GM10248 (cell line): ENCODE measurements at regions not wholly inside any gene's neighbourhood (a gene's known extent, or its start where the extent isn't known, plus 50 kb on each side); places are given as distances from the start of the nearest gene placed in this dataset.

ENCODE experiments used
- CTCF ChIA-PET: fragments of 300-600 bp; sonication (Branson Sonifier 250); formaldehyde crosslinking; extraction: SDS; loops from one replicate; lab custom pipeline; 2021; ENCODE audit warnings: antibody characterized with exemption; lab: Yijun Ruan, JAX
- POLR2A ChIA-PET: fragments of 350-650 bp; sonication (Branson Sonifier 250); formaldehyde crosslinking; extraction: SDS; loops from one replicate; lab custom pipeline; 2020; ENCODE audit warnings: antibody characterized with exemption; lab: Yijun Ruan, JAX
- DNase-seq: peaks from one replicate; pipeline ENCODE4 v3.0.0; 2012; ENCODE audit errors: extremely low spot score
- CTCF ChIP-seq: IDR thresholded peaks from 2 replicates; pipeline ENCODE4 v1.5.1; 2012; ENCODE audit warnings: mild to moderate bottlenecking, low read depth; ENCODE audit errors: extremely low read depth, missing control alignments, control extremely low read depth

- CTCF ChIA-PET: no interaction called here
- POLR2A ChIA-PET: no interaction called here
- no peak for TF ChIP-seq CTCF
- DNase-seq: no peak
These were observed 203.5 kb upstream of the ZNF32 start for GRCh38 chr10:43852149-43852548.

DNA sequence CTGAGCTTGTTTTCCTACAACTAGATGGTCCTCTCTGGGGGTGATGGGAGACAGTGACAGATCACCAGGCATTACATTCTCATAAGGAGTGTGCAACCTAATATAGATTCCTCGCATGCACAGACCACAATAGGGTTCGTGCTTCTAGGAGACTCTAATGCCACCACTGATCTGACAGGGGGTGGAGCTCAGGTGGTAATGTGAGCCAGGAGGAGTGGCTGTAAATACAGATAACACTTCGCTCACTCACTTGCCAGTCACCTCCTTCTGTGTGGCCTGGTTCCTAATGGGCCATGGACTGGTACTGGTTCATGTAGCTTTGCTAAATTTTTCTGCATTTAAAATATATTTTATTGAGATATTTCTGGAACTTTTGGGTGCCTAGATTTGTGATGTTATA is 202.3 kb upstream of the ZNF32 start:
- no peak for TF ChIP-seq CTCF
- ChIA-PET POLR2A (no interaction called here), CTCF (no interaction called here)
- no peak for DNase-seq

GRCh38 chr10:43849551-43849950 is 200.9 kb upstream of the ZNF32 start:
- no peak for DNase-seq
- no peak for TF ChIP-seq CTCF
- CTCF ChIA-PET: interaction anchor here (1.2 to 1.3 kb wide), 2 partner anchors 11 to 32 kb away, joined by 3 read pairs; no protein-coding TSS in a partner anchor
- POLR2A ChIA-PET: no interaction called here

DNA sequence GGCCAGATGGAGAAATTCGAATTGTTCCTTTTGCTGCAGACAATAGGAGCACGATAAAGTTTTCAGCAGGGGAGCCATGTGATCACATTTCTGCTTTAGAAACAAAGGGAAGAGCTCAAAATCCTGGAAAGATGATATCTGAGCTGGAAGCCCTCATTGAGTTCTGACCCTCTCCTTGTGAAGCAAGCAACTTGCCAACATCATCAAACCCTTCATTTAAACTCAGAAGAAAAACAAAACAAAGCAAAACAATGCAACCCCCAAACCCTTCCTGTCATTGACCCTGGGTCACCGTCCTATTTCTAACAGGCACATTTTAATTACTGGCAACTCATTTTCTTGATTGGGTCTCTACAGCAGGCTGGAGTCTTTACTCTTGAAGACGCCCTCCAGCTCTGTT is 198.3 kb upstream of the ZNF32 start:
- CTCF ChIA-PET: interaction anchor here (1.3 kb wide), 1 partner anchor 13 kb away, joined by 4 read pairs; no protein-coding TSS in a partner anchor
- POLR2A ChIA-PET: no interaction called here
- no peak for TF ChIP-seq CTCF
- no peak for DNase-seq

DNA sequence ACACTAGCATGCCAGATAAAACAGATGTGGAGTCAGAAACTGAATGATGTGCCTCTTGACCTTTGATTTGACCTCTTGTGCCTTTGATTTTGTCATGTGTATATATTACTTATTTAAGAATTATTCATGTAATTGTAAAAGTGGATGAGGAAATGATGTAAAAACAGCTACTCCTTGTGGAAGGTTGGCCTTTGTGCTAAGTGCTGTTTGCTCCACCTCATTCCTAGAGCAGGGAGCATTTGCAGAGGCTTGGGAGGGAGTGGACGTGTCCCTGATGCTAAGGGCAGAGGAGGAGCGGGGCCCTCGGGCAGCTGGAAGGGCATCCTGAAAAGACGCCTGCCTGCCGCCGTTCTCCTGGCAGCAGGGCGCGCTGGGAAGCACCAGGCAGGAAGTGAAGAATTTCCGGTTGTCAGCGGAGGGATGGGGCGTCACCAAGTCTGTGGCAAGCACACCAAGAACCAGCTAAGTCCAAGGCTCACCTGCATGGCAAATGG is 197.6 kb upstream of the ZNF32 start:
- ChIA-PET CTCF (interaction anchor here (1.3 kb wide), 1 partner anchor 14 kb away, joined by 4 read pairs; no protein-coding TSS in a partner anchor), POLR2A (no interaction called here)
- DNase-seq: no peak
- no peak for TF ChIP-seq CTCF

- ChIA-PET POLR2A (no interaction called here), CTCF (no interaction called here)
- DNase-seq: no peak
- TF ChIP-seq CTCF: no peak
These were observed 196.4 kb upstream of the ZNF32 start for GRCh38 chr10:43845121-43845520.
